ENCODE measurements at regions not wholly inside any gene's neighbourhood (a gene's known extent, or its start where the extent isn't known, plus 50 kb on each side); places are given as distances from the start of the nearest gene placed in this dataset.

DNA sequence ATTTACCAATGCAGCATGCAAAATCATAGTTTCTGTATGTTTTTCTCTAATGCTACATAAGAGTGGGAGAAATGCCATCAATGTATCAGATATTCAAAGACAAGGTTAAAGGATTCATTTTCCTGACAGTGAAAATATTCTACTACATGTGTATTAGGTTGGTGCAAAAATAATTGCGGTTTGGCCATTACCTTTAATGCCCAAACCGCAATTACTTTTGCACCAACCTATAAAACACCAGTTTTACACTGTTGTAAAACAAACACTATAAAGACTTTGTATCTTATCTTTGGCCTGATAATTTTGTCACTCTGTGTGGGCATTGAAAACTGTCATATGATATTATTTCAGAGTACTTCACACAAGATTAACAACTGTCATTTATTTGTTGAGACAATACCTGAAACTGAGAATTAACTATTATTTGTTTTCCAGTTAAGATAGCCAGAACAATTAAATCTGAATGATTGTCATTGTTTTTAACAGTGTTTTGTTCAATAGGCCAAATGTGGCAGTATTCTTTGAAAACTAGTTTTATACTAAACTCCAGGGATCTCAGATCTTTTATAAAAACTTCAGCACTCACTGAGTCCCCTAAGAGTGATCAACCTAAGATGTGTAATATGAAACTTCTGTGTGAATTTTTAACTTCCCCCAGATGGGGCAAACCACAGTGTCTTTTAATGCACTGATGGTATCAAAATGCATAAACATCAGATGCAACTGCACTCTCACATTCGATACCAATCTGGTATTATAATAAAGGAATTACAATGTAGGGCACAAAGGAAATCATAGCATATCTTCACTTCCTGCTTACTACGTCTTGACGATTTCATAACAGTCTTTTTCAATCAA lies 53.8 kb upstream of the FBN2 start:
- H3K4me3 ChIP-seq: no peak overlapping the region
- intact Hi-C loops (cut with DNase I; ENCODE audit: low total_unique reads): no loop called here

DNA sequence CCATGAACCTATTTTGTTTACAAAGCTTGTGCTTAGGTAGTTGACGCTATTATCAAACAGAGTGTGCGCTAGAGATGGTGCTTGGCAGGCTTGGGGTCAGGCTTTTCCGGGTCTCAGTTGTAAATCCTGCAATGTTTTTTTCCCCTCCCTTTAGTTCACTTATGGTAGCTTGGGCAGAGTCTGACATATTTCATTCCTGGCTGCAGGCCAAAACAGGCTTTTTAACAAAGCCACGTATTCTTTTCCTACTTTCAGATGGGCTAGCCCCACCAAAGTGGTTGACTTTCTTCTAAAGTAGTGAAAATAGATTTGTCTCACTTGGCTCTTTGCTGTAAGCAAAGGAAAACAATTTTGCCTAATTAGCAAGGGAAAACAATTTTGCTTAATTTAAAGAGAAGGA lies 58.0 kb upstream of the FBN2 start:
- Histone ChIP-seq H3K36me3 (no peaks in the 10 kb centered on the region), H3K9me3 (no peaks in the 10 kb centered on the region), H3K27me3 (no peaks in the 10 kb centered on the region), H3K4me3 (no peak overlapping the region), H3K27ac (no peak overlapping the region), H3K4me1 (no peaks in the 10 kb centered on the region)
- TF ChIP-seq, protein P1, sequence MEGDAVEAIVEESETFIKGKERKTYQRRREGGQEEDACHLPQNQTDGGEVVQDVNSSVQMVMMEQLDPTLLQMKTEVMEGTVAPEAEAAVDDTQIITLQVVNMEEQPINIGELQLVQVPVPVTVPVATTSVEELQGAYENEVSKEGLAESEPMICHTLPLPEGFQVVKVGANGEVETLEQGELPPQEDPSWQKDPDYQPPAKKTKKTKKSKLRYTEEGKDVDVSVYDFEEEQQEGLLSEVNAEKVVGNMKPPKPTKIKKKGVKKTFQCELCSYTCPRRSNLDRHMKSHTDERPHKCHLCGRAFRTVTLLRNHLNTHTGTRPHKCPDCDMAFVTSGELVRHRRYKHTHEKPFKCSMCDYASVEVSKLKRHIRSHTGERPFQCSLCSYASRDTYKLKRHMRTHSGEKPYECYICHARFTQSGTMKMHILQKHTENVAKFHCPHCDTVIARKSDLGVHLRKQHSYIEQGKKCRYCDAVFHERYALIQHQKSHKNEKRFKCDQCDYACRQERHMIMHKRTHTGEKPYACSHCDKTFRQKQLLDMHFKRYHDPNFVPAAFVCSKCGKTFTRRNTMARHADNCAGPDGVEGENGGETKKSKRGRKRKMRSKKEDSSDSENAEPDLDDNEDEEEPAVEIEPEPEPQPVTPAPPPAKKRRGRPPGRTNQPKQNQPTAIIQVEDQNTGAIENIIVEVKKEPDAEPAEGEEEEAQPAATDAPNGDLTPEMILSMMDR (IDR thresholded peaks at IDR 0.05): no peak
- TF ChIP-seq POLR2A (IDR thresholded peaks at IDR 0.05) (no peak), POLR2AphosphoS5 (IDR thresholded peaks at IDR 0.05) (no peak)
- intact Hi-C loops (cut with DNase I; ENCODE audit: low total_unique reads): no loop called here
- DNase-seq (ENCODE audit: low spot score in 2 of 2): no peak

More for the DNA sequence above, 53.8 kb upstream of the FBN2 start:
- Histone ChIP-seq H3K27ac (no peak overlapping the region), H3K27me3 (no peaks in the 10 kb centered on the region), H3K4me1 (no peaks in the 10 kb centered on the region), H3K36me3 (no peaks in the 10 kb centered on the region), H3K9me3 (no peaks in the 10 kb centered on the region)
- TF ChIP-seq POLR2AphosphoS5 (IDR thresholded peaks at IDR 0.05) (no peak), POLR2A (IDR thresholded peaks at IDR 0.05) (no peak)
- TF ChIP-seq, protein P1 (IDR thresholded peaks at IDR 0.05): no peak
- DNase-seq (ENCODE audit: low spot score in 2 of 2): no peak

DNA sequence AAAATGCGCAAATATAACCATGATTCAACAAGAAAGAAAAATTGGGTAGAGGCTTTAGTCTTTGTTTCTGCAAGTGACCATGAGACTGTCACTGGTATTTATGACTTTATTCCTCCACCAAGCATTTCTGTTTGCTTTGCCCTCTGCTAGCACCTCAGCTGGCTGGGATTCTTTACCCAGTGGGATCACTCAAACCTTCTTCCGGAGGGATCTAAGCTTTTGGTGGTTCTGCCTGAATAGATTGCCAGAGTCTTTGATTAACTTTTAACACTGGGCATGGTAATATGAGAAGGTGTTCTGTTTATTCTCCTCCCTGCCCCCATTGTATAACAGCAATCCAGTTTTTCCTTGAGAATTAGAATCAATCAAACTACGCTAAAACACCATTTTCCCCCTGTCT lies 59.1 kb upstream of the FBN2 start:
- DNase-seq (ENCODE audit: low spot score in 2 of 2): no peak
- H3K4me1 ChIP-seq: no peaks in the 10 kb centered on the region
- H3K9me3 ChIP-seq: no peaks in the 10 kb centered on the region
- no peak overlapping the region for H3K27ac ChIP-seq
- no peak overlapping the region for H3K4me3 ChIP-seq
- H3K27me3 ChIP-seq: no peaks in the 10 kb centered on the region
- intact Hi-C loops (cut with DNase I; ENCODE audit: low total_unique reads): no loop called here
- no peaks in the 10 kb centered on the region for H3K36me3 ChIP-seq
- TF ChIP-seq, protein P1 (IDR thresholded peaks at IDR 0.05): no peak
- TF ChIP-seq POLR2AphosphoS5 (IDR thresholded peaks at IDR 0.05): no peak

DNA sequence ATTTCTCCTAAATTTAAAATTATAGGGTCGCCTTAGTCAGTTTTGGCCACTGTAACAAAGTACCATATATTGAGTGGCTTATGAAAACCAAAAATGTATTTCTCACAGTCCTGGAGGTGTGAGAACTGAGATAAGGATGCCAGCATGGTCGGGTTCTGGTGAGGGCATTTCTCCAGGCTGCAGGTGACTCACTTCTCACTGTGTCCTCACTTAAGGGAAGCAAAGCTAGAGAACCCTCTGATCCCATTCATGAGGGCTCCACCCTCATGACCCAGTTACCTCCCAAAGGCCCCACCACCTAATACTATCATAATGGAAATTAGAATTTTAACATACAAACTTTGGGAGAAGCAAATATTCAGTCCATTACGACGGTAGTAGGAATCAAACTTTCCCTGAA lies 75.1 kb upstream of the FBN2 start:
- H3K36me3 ChIP-seq: no peaks in the 10 kb centered on the region
- intact Hi-C loops (cut with DNase I; ENCODE audit: low total_unique reads): no loop called here
- no peaks in the 10 kb centered on the region for H3K4me1 ChIP-seq
- H3K4me3 ChIP-seq: no peak overlapping the region
- TF ChIP-seq, protein P1 (IDR thresholded peaks at IDR 0.05): no peak
- TF ChIP-seq POLR2AphosphoS5 (IDR thresholded peaks at IDR 0.05) (no peak), POLR2A (IDR thresholded peaks at IDR 0.05) (no peak)
- no peaks in the 10 kb centered on the region for H3K27me3 ChIP-seq
- H3K27ac ChIP-seq: no peak overlapping the region
- DNase-seq (ENCODE audit: low spot score in 2 of 2): no peak
- H3K9me3 ChIP-seq: peaks cover 0 to 23% of the 10 kb centered on the region in 2 donors

DNA sequence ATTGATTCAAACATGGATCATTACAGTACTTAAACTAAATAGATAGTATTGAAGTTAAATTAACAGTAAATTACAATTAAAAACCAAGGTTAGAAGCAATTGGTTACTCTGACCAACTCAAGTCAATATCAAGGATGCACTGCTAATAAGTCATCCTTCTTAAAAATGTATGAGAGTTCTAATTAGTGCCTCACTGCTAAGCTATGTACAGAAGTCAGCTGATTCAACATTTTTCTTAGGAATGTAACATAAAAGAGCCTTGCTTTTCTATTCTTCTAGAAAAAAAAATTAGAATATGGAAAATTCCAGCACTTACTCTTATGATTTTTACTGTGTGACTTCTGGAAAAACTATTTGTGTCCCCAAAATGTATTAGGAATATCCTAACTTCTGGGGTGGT lies 75.7 kb upstream of the FBN2 start:
- no peak for DNase-seq (ENCODE audit: low spot score in 2 of 2)
- TF ChIP-seq POLR2AphosphoS5 (IDR thresholded peaks at IDR 0.05) (no peak), POLR2A (IDR thresholded peaks at IDR 0.05) (no peak)
- TF ChIP-seq, protein P1 (IDR thresholded peaks at IDR 0.05): no peak
- no peak overlapping the region for H3K27ac ChIP-seq

More for the DNA sequence above, 75.7 kb upstream of the FBN2 start:
- intact Hi-C loops (cut with DNase I; ENCODE audit: low total_unique reads): no loop called here
- no peaks in the 10 kb centered on the region for H3K4me1 ChIP-seq
- no peaks in the 10 kb centered on the region for H3K36me3 ChIP-seq
- H3K27me3 ChIP-seq: no peaks in the 10 kb centered on the region
- H3K9me3 ChIP-seq: peaks cover 0 to 16% of the 10 kb centered on the region in 2 donors
- H3K4me3 ChIP-seq: no peak overlapping the region
